Right atrium auricular region (tissue), 2 donors: ENCODE measurements at regions not wholly inside any gene's neighbourhood (a gene's known extent, or its start where the extent isn't known, plus 50 kb on each side); places are given as distances from the start of the nearest gene placed in this dataset.

Source experiments
- DNase-seq: peaks from one replicate; pipeline ENCODE4 v3.0.0-alpha.2; 2019; ENCODE audit warnings: low spot score
- H3K27ac ChIP-seq, 2 donors: fragments of 200-600 bp; sonication (generic); 1 replicate in 1 of 2; 2 replicates in 1 of 2; pipeline ENCODE4 v1.5.1; 2016 to 2019
- H3K27me3 ChIP-seq, 2 donors: fragments of 200-600 bp; sonication (generic); one replicate each; pipeline versions ENCODE4 v1.5.1 to v1.6.0; 2017 to 2019
- H3K36me3 ChIP-seq: fragments of 200-600 bp; sonication (generic); one replicate; pipeline ENCODE4 v1.5.1; 2016
- H3K4me1 ChIP-seq, 2 donors: fragments of 200-600 bp; sonication (generic); one replicate each; pipeline versions ENCODE4 v1.5.1 to v1.6.0; 2017 to 2019
- H3K4me3 ChIP-seq, 2 donors: fragments of 200-600 bp; sonication (generic); 1 replicate in 1 of 2; 2 replicates in 1 of 2; pipeline ENCODE4 v1.5.1; 2017 to 2019; ENCODE audit warnings: mild to moderate bottlenecking in 1 of 2, moderate library complexity in 1 of 2
- H3K9me3 ChIP-seq, 2 donors: fragments of 200-600 bp; sonication (generic); one replicate each; pipeline ENCODE4 v1.5.1; 2019
- CTCF ChIP-seq, 2 donors: fragments of 200-600 bp; sonication (generic); IDR thresholded peaks; one replicate each; pipeline ENCODE4 v1.5.1; 2019; ENCODE audit warnings: antibody characterized with exemption in 2 of 2

GRCh38 chr10:109529258-109529657 is 394.1 kb downstream of the XPNPEP1 start:
- Histone ChIP-seq H3K9me3 (peaks cover 5 to 24% of the 10 kb centered on the region in 2 donors), H3K36me3 (no peaks in the 10 kb centered on the region), H3K4me3 (no peak overlapping the region), H3K27ac (no peak overlapping the region), H3K4me1 (no peaks in the 10 kb centered on the region), H3K27me3 (no peaks in the 10 kb centered on the region)
- DNase-seq, result no peak
- no peak for TF ChIP-seq CTCF (IDR thresholded peaks at IDR 0.05)

DNA sequence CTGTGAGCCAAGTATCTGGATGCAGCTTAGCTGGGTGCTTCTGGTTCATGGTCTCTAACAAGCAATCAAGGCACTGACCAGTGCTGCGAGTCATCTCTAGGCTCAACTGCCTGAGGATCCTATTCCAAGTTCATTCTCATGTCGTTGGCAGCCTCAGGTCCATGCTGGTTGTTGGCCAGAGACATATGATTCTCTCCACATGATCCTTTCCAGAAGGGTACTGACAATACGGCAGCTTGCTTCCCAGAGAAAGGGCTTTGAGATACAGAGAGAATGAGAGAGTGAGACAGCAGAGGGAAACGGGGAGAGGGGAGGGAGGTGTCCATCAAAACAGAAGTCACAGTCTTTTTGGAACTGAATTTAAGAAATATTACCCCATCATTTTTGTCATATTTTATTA is 405.6 kb downstream of the XPNPEP1 start:
- Histone ChIP-seq H3K36me3 (no peaks in the 10 kb centered on the region), H3K4me3 (no peak overlapping the region), H3K27me3 (no peaks in the 10 kb centered on the region), H3K9me3 (no peaks in the 10 kb centered on the region), H3K27ac (no peak overlapping the region), H3K4me1 (no peaks in the 10 kb centered on the region)
- TF ChIP-seq CTCF (IDR thresholded peaks at IDR 0.05), result no peak
- DNase-seq, result no peak

- no peak overlapping the region for H3K4me3 ChIP-seq
- H3K9me3 ChIP-seq, result peaks cover 0 to 6% of the 10 kb centered on the region in 2 donors
- no peaks in the 10 kb centered on the region for H3K4me1 ChIP-seq
- no peaks in the 10 kb centered on the region for H3K36me3 ChIP-seq
- no peaks in the 10 kb centered on the region for H3K27me3 ChIP-seq
- H3K27ac ChIP-seq, result no peak overlapping the region
- TF ChIP-seq CTCF (IDR thresholded peaks at IDR 0.05), result no peak
- no peak for DNase-seq
Observed at GRCh38 chr10:109504401-109504800, 418.9 kb downstream of the XPNPEP1 start.

GRCh38 chr10:109487691-109488090 is 435.6 kb downstream of the XPNPEP1 start:
- no peak for TF ChIP-seq CTCF (IDR thresholded peaks at IDR 0.05)
- Histone ChIP-seq H3K4me1 (no peaks in the 10 kb centered on the region), H3K9me3 (no peaks in the 10 kb centered on the region), H3K27ac (no peak overlapping the region), H3K27me3 (no peaks in the 10 kb centered on the region), H3K36me3 (no peaks in the 10 kb centered on the region), H3K4me3 (no peak overlapping the region)
- no peak for DNase-seq

GRCh38 chr10:109480836-109481235 is 442.5 kb downstream of the XPNPEP1 start:
- H3K27ac ChIP-seq, result no peak overlapping the region
- DNase-seq, result no peak

More at GRCh38 chr10:109480836-109481235, 442.5 kb downstream of the XPNPEP1 start:
- no peaks in the 10 kb centered on the region for H3K9me3 ChIP-seq
- no peaks in the 10 kb centered on the region for H3K36me3 ChIP-seq
- no peak overlapping the region for H3K4me3 ChIP-seq
- no peak for TF ChIP-seq CTCF (IDR thresholded peaks at IDR 0.05)
- no peaks in the 10 kb centered on the region for H3K4me1 ChIP-seq
- H3K27me3 ChIP-seq, result no peaks in the 10 kb centered on the region
